GM12878 (cell line): ENCODE measurements at regions not wholly inside any gene's neighbourhood (a gene's known extent, or its start where the extent isn't known, plus 50 kb on each side); places are given as distances from the start of the nearest gene placed in this dataset.

Source experiments
- ASH2L ChIP-seq: fragments of 300-600, 200-600 bp; sonication (generic); IDR thresholded peaks from 2 replicates; pipeline ENCODE4 v1.6.1; 2017; ENCODE audit warnings: low read depth, mild to moderate bottlenecking, borderline replicate concordance
- EP300 ChIP-seq, 2 experiments: fragments of 150-350 bp in 1 of 2; IDR thresholded peaks; 2 replicates each; pipeline ENCODE4 v1.6.1; 2011 to 2012; ENCODE audit warnings: low read depth in 2 of 2, low read length in 2 of 2, borderline replicate concordance in 1 of 2, improper control_type of control experiment in 1 of 2, inconsistent platforms in 1 of 2; ENCODE audit not compliant: control insufficient read depth in 1 of 2
- FOXM1 ChIP-seq: IDR thresholded peaks from 2 replicates; pipeline ENCODE4 v1.6.1; 2012; ENCODE audit warnings: low read depth, mild to moderate bottlenecking, inconsistent platforms, low read length, moderate library complexity
- HCFC1 ChIP-seq: fragments of 150-350 bp; IDR thresholded peaks from 2 replicates; pipeline ENCODE4 v1.6.1; 2014; ENCODE audit warnings: low read length
- IKZF1 ChIP-seq: fragments of 450-650 bp; conservative IDR thresholded peaks from 2 replicates; pipeline ENCODE4 v1.6.1; 2017; ENCODE audit warnings: antibody characterized with exemption, mild to moderate bottlenecking
- KDM1A ChIP-seq: fragments of 200-600 bp; sonication (generic); IDR thresholded peaks from 2 replicates; pipeline ENCODE4 v1.6.1; 2016; ENCODE audit warnings: borderline replicate concordance
- MAX ChIP-seq: IDR thresholded peaks from 2 replicates; pipeline ENCODE4 v1.6.1; 2012; ENCODE audit warnings: low read depth, low read length, improper control_type of control experiment
- REST ChIP-seq: IDR thresholded peaks from 2 replicates; pipeline ENCODE4 v1.6.1; 2012; ENCODE audit warnings: mild to moderate bottlenecking, low read depth, low read length
- RUNX3 ChIP-seq: IDR thresholded peaks from 2 replicates; pipeline ENCODE4 v1.6.1; 2012; ENCODE audit warnings: low read length, inconsistent platforms
- SMAD1 ChIP-seq: fragments of 450-650 bp; IDR thresholded peaks from 2 replicates; pipeline ENCODE4 v1.6.1; 2018; ENCODE audit warnings: mild to moderate bottlenecking, low read depth; ENCODE audit not compliant: partially characterized antibody
- TF ChIP-seq, protein P1 (sequence below), 3 experiments: IDR thresholded peaks in 2 of 3; conservative IDR thresholded peaks in 1 of 3; 2 replicates each; pipeline ENCODE4 v1.5.1; 2011; ENCODE audit warnings: low read depth in 3 of 3, low read length in 3 of 3, mild to moderate bottlenecking in 3 of 3, control low read depth in 2 of 3, moderate library complexity in 2 of 3, inconsistent platforms in 1 of 3, mixed read lengths in 1 of 3; ENCODE audit not compliant: control insufficient read depth in 2 of 3, insufficient read depth in 1 of 3; ENCODE audit errors: extremely low read depth in 1 of 3
- TF ChIP-seq, protein P2 (sequence below): IDR thresholded peaks from 2 replicates; pipeline ENCODE4 v1.6.1; 2012; ENCODE audit warnings: low read depth, low read length, improper control_type of control experiment

DNA sequence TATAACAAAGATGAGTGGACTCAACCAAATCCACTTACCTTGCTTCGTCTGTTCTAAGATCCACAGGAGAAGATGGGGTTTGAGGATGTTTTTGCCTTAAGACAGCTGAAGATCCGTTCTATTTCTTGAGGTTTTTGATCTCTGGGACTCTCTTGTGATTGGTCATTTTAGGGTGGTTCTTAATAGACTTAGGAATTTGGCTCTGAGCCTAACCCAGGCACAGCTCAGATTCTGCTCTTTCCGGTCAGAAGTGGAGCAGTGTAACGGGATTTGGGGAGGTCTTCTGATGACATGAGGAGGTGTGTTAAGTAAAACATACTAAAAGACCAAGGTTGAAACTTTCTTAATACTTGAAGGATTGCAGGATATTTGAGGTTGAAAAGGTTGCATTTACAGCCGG is 166.9 kb downstream of the DMRT2 start:
- no peak for TF ChIP-seq SMAD1
- no peak for TF ChIP-seq EP300 (IDR thresholded peaks at IDR 0.05; ENCODE audit: borderline replicate concordance in 1 of 2, control insufficient read depth in 1 of 2, low read depth in 2 of 2, low read length in 2 of 2)
- TF ChIP-seq, protein P1, sequence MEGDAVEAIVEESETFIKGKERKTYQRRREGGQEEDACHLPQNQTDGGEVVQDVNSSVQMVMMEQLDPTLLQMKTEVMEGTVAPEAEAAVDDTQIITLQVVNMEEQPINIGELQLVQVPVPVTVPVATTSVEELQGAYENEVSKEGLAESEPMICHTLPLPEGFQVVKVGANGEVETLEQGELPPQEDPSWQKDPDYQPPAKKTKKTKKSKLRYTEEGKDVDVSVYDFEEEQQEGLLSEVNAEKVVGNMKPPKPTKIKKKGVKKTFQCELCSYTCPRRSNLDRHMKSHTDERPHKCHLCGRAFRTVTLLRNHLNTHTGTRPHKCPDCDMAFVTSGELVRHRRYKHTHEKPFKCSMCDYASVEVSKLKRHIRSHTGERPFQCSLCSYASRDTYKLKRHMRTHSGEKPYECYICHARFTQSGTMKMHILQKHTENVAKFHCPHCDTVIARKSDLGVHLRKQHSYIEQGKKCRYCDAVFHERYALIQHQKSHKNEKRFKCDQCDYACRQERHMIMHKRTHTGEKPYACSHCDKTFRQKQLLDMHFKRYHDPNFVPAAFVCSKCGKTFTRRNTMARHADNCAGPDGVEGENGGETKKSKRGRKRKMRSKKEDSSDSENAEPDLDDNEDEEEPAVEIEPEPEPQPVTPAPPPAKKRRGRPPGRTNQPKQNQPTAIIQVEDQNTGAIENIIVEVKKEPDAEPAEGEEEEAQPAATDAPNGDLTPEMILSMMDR (IDR thresholded peaks at IDR 0.05 in 2 of 3, conservative IDR thresholded peaks at IDR 0.05 in 1 of 3; ENCODE audit: control insufficient read depth in 2 of 3, extremely low read depth in 1 of 3, insufficient read depth in 1 of 3, low read depth in 3 of 3, low read length in 3 of 3), result no peak
- TF ChIP-seq FOXM1, result no peak
- no peak for TF ChIP-seq MAX
- no peak for TF ChIP-seq RUNX3
- TF ChIP-seq, protein P2, sequence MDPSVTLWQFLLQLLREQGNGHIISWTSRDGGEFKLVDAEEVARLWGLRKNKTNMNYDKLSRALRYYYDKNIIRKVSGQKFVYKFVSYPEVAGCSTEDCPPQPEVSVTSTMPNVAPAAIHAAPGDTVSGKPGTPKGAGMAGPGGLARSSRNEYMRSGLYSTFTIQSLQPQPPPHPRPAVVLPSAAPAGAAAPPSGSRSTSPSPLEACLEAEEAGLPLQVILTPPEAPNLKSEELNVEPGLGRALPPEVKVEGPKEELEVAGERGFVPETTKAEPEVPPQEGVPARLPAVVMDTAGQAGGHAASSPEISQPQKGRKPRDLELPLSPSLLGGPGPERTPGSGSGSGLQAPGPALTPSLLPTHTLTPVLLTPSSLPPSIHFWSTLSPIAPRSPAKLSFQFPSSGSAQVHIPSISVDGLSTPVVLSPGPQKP, result no peak
- TF ChIP-seq HCFC1, result no peak
- TF ChIP-seq REST, result no peak
- no peak for TF ChIP-seq KDM1A
- TF ChIP-seq IKZF1, result no peak
- TF ChIP-seq ASH2L, result no peak
